Testis (tissue), 2 donors: ENCODE measurements at regions not wholly inside any gene's neighbourhood (a gene's known extent, or its start where the extent isn't known, plus 50 kb on each side); places are given as distances from the start of the nearest gene placed in this dataset.

Experiments
- DNase-seq: peaks from one replicate; pipeline ENCODE4 v3.0.0-alpha.2; 2019
- H3K27ac ChIP-seq, 2 donors: fragments of 200-600 bp; sonication (generic); one replicate each; pipeline ENCODE4 v1.5.1; 2019
- H3K27me3 ChIP-seq: fragments of 200-600 bp; sonication (generic); one replicate; pipeline ENCODE4 v1.5.1; 2019
- H3K36me3 ChIP-seq: fragments of 200-600 bp; sonication (generic); one replicate; pipeline ENCODE4 v1.5.1; 2017; ENCODE audit warnings: low read depth; ENCODE audit errors: missing control alignments
- H3K4me1 ChIP-seq: fragments of 200-600 bp; sonication (generic); one replicate; pipeline ENCODE4 v1.5.1; 2019
- H3K4me3 ChIP-seq, 2 donors: fragments of 200-600 bp; sonication (generic); one replicate each; pipeline ENCODE4 v1.5.1; 2017 to 2019
- H3K9me3 ChIP-seq: fragments of 200-600 bp; sonication (generic); one replicate; pipeline ENCODE4 v1.5.1; 2017
- CTCF ChIP-seq, 3 experiments: fragments of 450-650 bp in 2 of 3; fragments of 200-600 bp in 1 of 3; sonication (generic) in 1 of 3; IDR thresholded peaks; one replicate each; pipeline ENCODE4 v1.5.1; 2016 to 2019; ENCODE audit warnings: antibody characterized with exemption in 3 of 3, mild to moderate bottlenecking in 2 of 3, moderate library complexity in 1 of 3
- POLR2A ChIP-seq: fragments of 450-650 bp; IDR thresholded peaks from one replicate; pipeline ENCODE4 v1.6.1; 2017; ENCODE audit warnings: antibody characterized with exemption, mild to moderate bottlenecking, moderate library complexity
- WGBS, 2 donors: methylation state at CpG; one replicate each; pipeline ENCODE4 v1.1.5; 2018; 5-methylcytosine and 5-hydroxymethylcytosine counted together
- intact Hi-C: fragments of 100-400 bp; cut with DNase I; formaldehyde crosslinking; loops from one replicate; pipeline ENCODE4 v1.15.1; 2023; ENCODE audit warnings: low total_unique reads

GRCh38 chr18:52183107-52183506 is 156.9 kb upstream of the DCC start:
- intact Hi-C loops, result no loop called here
- TF ChIP-seq POLR2A, result no peak
- no peak for TF ChIP-seq CTCF (IDR thresholded peaks at IDR 0.05)
- no peaks in the 10 kb centered on the region for H3K9me3 ChIP-seq
- no peak overlapping the region for H3K4me3 ChIP-seq
- H3K27ac ChIP-seq, result no peak overlapping the region
- no peaks in the 10 kb centered on the region for H3K27me3 ChIP-seq
- no peaks in the 10 kb centered on the region for H3K36me3 ChIP-seq
- no peaks in the 10 kb centered on the region for H3K4me1 ChIP-seq
- 91 to 95% methylated on average over 2 of the region's 2 CpGs for WGBS, 2 donors
- no peak for DNase-seq

GRCh38 chr18:52190195-52190594 is 149.8 kb upstream of the DCC start:
- no peaks in the 10 kb centered on the region for H3K36me3 ChIP-seq
- no peaks in the 10 kb centered on the region for H3K4me1 ChIP-seq
- no peak overlapping the region for H3K4me3 ChIP-seq
- DNase-seq, result no peak
- TF ChIP-seq CTCF (IDR thresholded peaks at IDR 0.05) (no peak), POLR2A (no peak)
- no peaks in the 10 kb centered on the region for H3K9me3 ChIP-seq
- no peaks in the 10 kb centered on the region for H3K27me3 ChIP-seq
- no peak overlapping the region for H3K27ac ChIP-seq
- WGBS, 2 donors, result 85 to 90% methylated on average over 3 of the region's 3 CpGs
- intact Hi-C loops, result no loop called here

GRCh38 chr18:52190631-52191030 is 149.4 kb upstream of the DCC start:
- Histone ChIP-seq H3K27me3 (no peaks in the 10 kb centered on the region), H3K4me3 (no peak overlapping the region), H3K4me1 (no peaks in the 10 kb centered on the region), H3K27ac (no peak overlapping the region), H3K36me3 (no peaks in the 10 kb centered on the region), H3K9me3 (no peaks in the 10 kb centered on the region)
- no peak for DNase-seq
- intact Hi-C loops, result no loop called here
- WGBS, 2 donors, result 74 to 90% methylated on average over 5 of the region's 5 CpGs
- no peak for TF ChIP-seq CTCF (IDR thresholded peaks at IDR 0.05)
- TF ChIP-seq POLR2A, result no peak

GRCh38 chr18:52200406-52200805 is 139.6 kb upstream of the DCC start:
- DNase-seq, result no peak
- TF ChIP-seq POLR2A (no peak), CTCF (IDR thresholded peaks at IDR 0.05) (no peak)
- no peaks in the 10 kb centered on the region for H3K4me1 ChIP-seq
- no peaks in the 10 kb centered on the region for H3K27me3 ChIP-seq
- intact Hi-C loops, result no loop called here
- H3K4me3 ChIP-seq, result no peak overlapping the region
- no peaks in the 10 kb centered on the region for H3K36me3 ChIP-seq
- no peak overlapping the region for H3K27ac ChIP-seq
- H3K9me3 ChIP-seq, result no peaks in the 10 kb centered on the region
- WGBS, 2 donors, result 81 to 100% methylated on average over 1 of the region's 1 CpG

- TF ChIP-seq POLR2A (no peak), CTCF (IDR thresholded peaks at IDR 0.05) (no peak)
- Histone ChIP-seq H3K4me1 (no peaks in the 10 kb centered on the region), H3K4me3 (no peak overlapping the region), H3K27ac (no peak overlapping the region), H3K9me3 (no peaks in the 10 kb centered on the region), H3K27me3 (no peaks in the 10 kb centered on the region), H3K36me3 (no peaks in the 10 kb centered on the region)
- no peak for DNase-seq
- intact Hi-C loops, result no loop called here
- WGBS, 2 donors, result 81 to 87% methylated on average over 11 of the region's 11 CpGs
These were observed 138.9 kb upstream of the DCC start for GRCh38 chr18:52200921-52201663.
